ENCODE measurements at regions not wholly inside any gene's neighbourhood (a gene's known extent, or its start where the extent isn't known, plus 50 kb on each side); places are given as distances from the start of the nearest gene placed in this dataset.
A peak's percentile ranks its signal among the peaks of the same experiment; 100 is the strongest.

DNA sequence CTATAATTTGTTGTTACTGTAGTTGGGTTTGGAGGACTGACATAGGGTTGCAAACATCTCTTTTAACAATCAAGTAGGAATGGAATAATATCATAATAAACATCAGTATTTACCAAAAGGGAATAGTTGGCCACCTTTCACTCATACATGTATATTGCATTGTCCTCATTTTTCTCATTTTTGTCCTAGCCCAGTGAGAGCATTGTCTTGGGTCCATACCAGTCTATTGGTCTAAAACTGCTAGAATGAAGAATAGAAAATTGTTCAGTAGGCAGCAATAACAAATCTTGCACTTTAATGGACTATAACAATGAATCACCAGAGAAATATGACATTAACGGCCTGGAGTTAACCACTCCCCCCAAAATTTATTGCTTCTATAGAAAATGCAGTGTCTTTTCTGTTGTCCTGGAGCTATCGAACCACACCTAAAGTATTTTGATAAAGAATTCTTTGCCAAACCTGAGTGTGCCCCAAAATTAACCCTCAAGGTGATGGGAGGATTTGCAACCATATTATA is 80.9 kb upstream of the IL33 start:
- H3K4me1 ChIP-seq (ENCODE audit: control insufficient read depth in 1 of 2, insufficient read depth in 2 of 2, low read length in 2 of 2): no peaks in the 10 kb centered on the region
- no peak overlapping the region for H3K27ac ChIP-seq (ENCODE audit: low read depth, low read length)
- no peak overlapping the region for H3K4ac ChIP-seq (ENCODE audit: low read depth, low read length)
- H3K27me3 ChIP-seq (ENCODE audit: insufficient read depth, low read length): no peaks in the 10 kb centered on the region
- no peak overlapping the region for H3K4me2 ChIP-seq (ENCODE audit: low read length)
- no peak overlapping the region for H3K9ac ChIP-seq (ENCODE audit: low read length)
- no peak overlapping the region for H2BK12ac ChIP-seq (ENCODE audit: low read length)
- no peak overlapping the region for H2BK5ac ChIP-seq (ENCODE audit: low read depth, low read length, poor library complexity)
- H3K18ac ChIP-seq (ENCODE audit: low read length): no peak overlapping the region
- H4K12ac ChIP-seq (ENCODE audit: low read depth, low read length): no peak overlapping the region
- no peaks in the 10 kb centered on the region for H3K79me2 ChIP-seq (ENCODE audit: control insufficient read depth, insufficient read depth, low read length, poor library complexity)
- no peak for DNase-seq
- H3K9me3 ChIP-seq (ENCODE audit: insufficient read depth, low read depth, low read length): no peaks in the 10 kb centered on the region
- no peak overlapping the region for H3K4me3 ChIP-seq (ENCODE audit: low read depth, low read length)
- H3K79me1 ChIP-seq (ENCODE audit: low read length): no peaks in the 10 kb centered on the region
- H2AFZ ChIP-seq (ENCODE audit: insufficient read depth, low read length, poor library complexity): no peak overlapping the region
- no CpG with 5 or more reads among the region's 2 CpGs for WGBS (ENCODE audit: extremely low coverage, insufficient coverage, insufficient read length)
- no peak overlapping the region for H3K23ac ChIP-seq (ENCODE audit: low read length)
- no peak overlapping the region for H2AK5ac ChIP-seq (ENCODE audit: low read length)
- H2BK120ac ChIP-seq (ENCODE audit: insufficient read depth, low read length, poor library complexity): no peak overlapping the region
- no peak overlapping the region for H4K8ac ChIP-seq (ENCODE audit: low read depth, low read length)
- H3K36me3 ChIP-seq (ENCODE audit: control insufficient read depth in 1 of 2, insufficient read depth in 2 of 2, low read length in 2 of 2): no peaks in the 10 kb centered on the region
- no peak overlapping the region for H4K91ac ChIP-seq (ENCODE audit: low read depth, low read length)
- H3K14ac ChIP-seq (ENCODE audit: low read length): no peak overlapping the region

DNA sequence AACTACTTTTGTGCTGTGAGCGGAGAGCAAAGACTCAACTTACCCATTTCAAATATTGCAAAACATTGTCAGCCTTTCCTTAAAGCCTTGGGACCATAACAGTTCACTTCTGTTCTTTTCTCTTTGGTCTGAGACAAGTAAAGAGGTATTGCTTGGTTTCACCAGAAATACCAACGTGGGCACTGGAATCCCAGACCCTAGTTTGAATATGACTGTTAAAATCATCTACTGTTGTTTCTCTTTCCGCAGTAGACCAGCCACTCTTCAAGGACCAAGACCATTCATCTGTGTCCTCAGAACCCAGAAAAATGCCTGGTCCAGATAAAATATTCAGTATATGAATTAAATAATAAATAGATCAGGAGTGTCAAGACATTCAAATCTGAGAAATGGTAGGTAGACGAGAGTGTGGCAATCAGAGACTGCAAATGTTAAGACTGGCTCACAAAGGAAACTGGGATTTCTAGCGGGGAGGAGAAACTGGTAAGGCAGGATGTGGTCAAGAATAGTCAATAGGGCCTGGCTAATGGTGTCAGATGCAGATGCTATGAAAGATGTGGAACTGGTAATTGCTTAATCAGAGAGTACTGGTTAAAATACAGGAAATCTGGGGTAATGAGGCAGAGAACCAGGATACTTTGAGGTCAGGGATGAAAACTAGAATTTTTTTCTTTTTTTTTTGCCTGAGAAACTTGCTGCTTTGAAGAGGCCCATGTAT is 82.1 kb upstream of the IL33 start:
- Histone ChIP-seq H3K4me2 (ENCODE audit: low read length) (no peak overlapping the region), H3K4me1 (ENCODE audit: control insufficient read depth in 1 of 2, insufficient read depth in 2 of 2, low read length in 2 of 2) (no peaks in the 10 kb centered on the region), H2BK5ac (ENCODE audit: low read depth, low read length, poor library complexity) (no peak overlapping the region), H4K91ac (ENCODE audit: low read depth, low read length) (no peak overlapping the region), H3K9me3 (ENCODE audit: insufficient read depth, low read depth, low read length) (no peaks in the 10 kb centered on the region), H3K4ac (ENCODE audit: low read depth, low read length) (no peak overlapping the region), H4K12ac (ENCODE audit: low read depth, low read length) (no peak overlapping the region), H3K18ac (ENCODE audit: low read length) (no peak overlapping the region), H3K79me2 (ENCODE audit: control insufficient read depth, insufficient read depth, low read length, poor library complexity) (no peaks in the 10 kb centered on the region), H3K14ac (ENCODE audit: low read length) (no peak overlapping the region), H3K27ac (ENCODE audit: low read depth, low read length) (no peak overlapping the region), H3K36me3 (ENCODE audit: control insufficient read depth in 1 of 2, insufficient read depth in 2 of 2, low read length in 2 of 2) (no peaks in the 10 kb centered on the region), H2AK5ac (ENCODE audit: low read length) (no peak overlapping the region), H3K9ac (ENCODE audit: low read length) (no peak overlapping the region), H3K4me3 (ENCODE audit: low read depth, low read length) (no peak overlapping the region), H4K8ac (ENCODE audit: low read depth, low read length) (no peak overlapping the region), H3K27me3 (ENCODE audit: insufficient read depth, low read length) (no peaks in the 10 kb centered on the region), H3K23ac (ENCODE audit: low read length) (no peak overlapping the region), H3K79me1 (ENCODE audit: low read length) (no peaks in the 10 kb centered on the region), H2BK12ac (ENCODE audit: low read length) (no peak overlapping the region), H2BK120ac (ENCODE audit: insufficient read depth, low read length, poor library complexity) (no peak overlapping the region), H2AFZ (ENCODE audit: insufficient read depth, low read length, poor library complexity) (no peak overlapping the region)
- DNase-seq: no peak
- WGBS (ENCODE audit: extremely low coverage, insufficient coverage, insufficient read length): no CpG with 5 or more reads among the region's 5 CpGs

DNA sequence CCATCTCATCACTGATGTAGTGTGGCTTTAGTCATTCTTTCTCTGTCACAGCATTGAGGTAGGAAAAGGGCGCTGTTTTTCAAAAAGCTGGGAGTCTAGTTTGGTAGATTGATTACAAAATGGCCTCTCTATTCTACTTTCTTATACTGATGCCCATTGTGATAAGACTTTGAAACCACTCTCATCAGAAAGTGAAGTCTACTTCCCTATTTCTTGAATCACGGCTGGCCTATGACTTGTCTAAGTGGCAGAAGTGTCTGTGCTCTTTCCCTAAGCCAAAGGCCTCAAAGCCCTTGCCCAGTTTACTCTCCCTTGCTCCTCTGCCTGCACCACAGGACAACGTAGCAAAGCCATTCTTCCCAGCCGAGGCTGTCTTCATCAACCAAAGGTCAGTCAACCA is 83.0 kb upstream of the IL33 start:
- Histone ChIP-seq H3K4me1 (ENCODE audit: control insufficient read depth in 1 of 2, insufficient read depth in 2 of 2, low read length in 2 of 2) (no peaks in the 10 kb centered on the region), H2BK5ac (ENCODE audit: low read depth, low read length, poor library complexity) (no peak overlapping the region), H2BK12ac (ENCODE audit: low read length) (no peak overlapping the region), H3K4me2 (ENCODE audit: low read length) (no peak overlapping the region), H3K4me3 (ENCODE audit: low read depth, low read length) (no peak overlapping the region), H3K27ac (ENCODE audit: low read depth, low read length) (no peak overlapping the region), H4K91ac (ENCODE audit: low read depth, low read length) (no peak overlapping the region), H3K14ac (ENCODE audit: low read length) (no peak overlapping the region), H3K23ac (ENCODE audit: low read length) (peak overlapping the region; percentile 40), H4K12ac (ENCODE audit: low read depth, low read length) (no peak overlapping the region), H3K36me3 (ENCODE audit: control insufficient read depth in 1 of 2, insufficient read depth in 2 of 2, low read length in 2 of 2) (no peaks in the 10 kb centered on the region), H4K8ac (ENCODE audit: low read depth, low read length) (no peak overlapping the region), H3K79me2 (ENCODE audit: control insufficient read depth, insufficient read depth, low read length, poor library complexity) (no peaks in the 10 kb centered on the region), H3K9me3 (ENCODE audit: insufficient read depth, low read depth, low read length) (no peaks in the 10 kb centered on the region), H3K9ac (ENCODE audit: low read length) (no peak overlapping the region), H3K27me3 (ENCODE audit: insufficient read depth, low read length) (no peaks in the 10 kb centered on the region), H3K4ac (ENCODE audit: low read depth, low read length) (no peak overlapping the region), H2AFZ (ENCODE audit: insufficient read depth, low read length, poor library complexity) (no peak overlapping the region), H3K79me1 (ENCODE audit: low read length) (no peaks in the 10 kb centered on the region), H3K18ac (ENCODE audit: low read length) (no peak overlapping the region), H2AK5ac (ENCODE audit: low read length) (no peak overlapping the region), H2BK120ac (ENCODE audit: insufficient read depth, low read length, poor library complexity) (no peak overlapping the region)
- DNase-seq: no peak
- WGBS (ENCODE audit: extremely low coverage, insufficient coverage, insufficient read length): no CpG with 5 or more reads among the region's 4 CpGs

DNA sequence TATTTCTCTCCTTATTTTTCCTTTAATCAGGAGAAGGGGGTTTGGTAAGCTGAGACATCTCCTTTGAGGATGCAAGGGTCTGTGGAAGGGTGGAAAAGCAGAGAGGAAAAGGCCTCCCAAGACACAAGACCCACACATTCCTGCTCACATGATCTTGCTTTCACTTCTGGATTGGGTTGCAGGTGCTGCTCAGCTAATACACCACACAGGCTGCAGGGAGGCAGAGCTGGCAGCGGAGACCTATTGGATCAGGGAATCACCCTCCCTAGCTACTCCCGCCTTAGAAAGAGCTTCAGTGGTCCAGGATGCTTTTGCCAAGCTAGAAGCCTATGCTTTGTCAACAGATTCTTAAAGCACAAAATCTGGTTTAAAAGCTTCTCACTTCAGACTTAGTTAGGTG is 87.6 kb upstream of the IL33 start:
- no peak overlapping the region for H3K23ac ChIP-seq (ENCODE audit: low read length)
- no peaks in the 10 kb centered on the region for H3K4me1 ChIP-seq (ENCODE audit: control insufficient read depth in 1 of 2, insufficient read depth in 2 of 2, low read length in 2 of 2)
- H3K36me3 ChIP-seq (ENCODE audit: control insufficient read depth in 1 of 2, insufficient read depth in 2 of 2, low read length in 2 of 2): no peaks in the 10 kb centered on the region
- no peak overlapping the region for H3K27ac ChIP-seq (ENCODE audit: low read depth, low read length)
- H2BK5ac ChIP-seq (ENCODE audit: low read depth, low read length, poor library complexity): no peak overlapping the region
- H3K9ac ChIP-seq (ENCODE audit: low read length): no peak overlapping the region
- H3K18ac ChIP-seq (ENCODE audit: low read length): no peak overlapping the region
- no peak overlapping the region for H2BK120ac ChIP-seq (ENCODE audit: insufficient read depth, low read length, poor library complexity)
- no peaks in the 10 kb centered on the region for H3K9me3 ChIP-seq (ENCODE audit: insufficient read depth, low read depth, low read length)
- no peak overlapping the region for H2AK5ac ChIP-seq (ENCODE audit: low read length)
- no peak overlapping the region for H3K4me2 ChIP-seq (ENCODE audit: low read length)
- no peak overlapping the region for H4K91ac ChIP-seq (ENCODE audit: low read depth, low read length)
- no peak overlapping the region for H3K4ac ChIP-seq (ENCODE audit: low read depth, low read length)
- no peak overlapping the region for H3K4me3 ChIP-seq (ENCODE audit: low read depth, low read length)
- H3K27me3 ChIP-seq (ENCODE audit: insufficient read depth, low read length): no peaks in the 10 kb centered on the region
- no CpG with 5 or more reads among the region's 2 CpGs for WGBS (ENCODE audit: extremely low coverage, insufficient coverage, insufficient read length)
- H2BK12ac ChIP-seq (ENCODE audit: low read length): no peak overlapping the region
- H3K79me2 ChIP-seq (ENCODE audit: control insufficient read depth, insufficient read depth, low read length, poor library complexity): no peaks in the 10 kb centered on the region
- no peak overlapping the region for H3K14ac ChIP-seq (ENCODE audit: low read length)
- no peak overlapping the region for H4K8ac ChIP-seq (ENCODE audit: low read depth, low read length)
- H3K79me1 ChIP-seq (ENCODE audit: low read length): no peaks in the 10 kb centered on the region
- no peak for DNase-seq
- H2AFZ ChIP-seq (ENCODE audit: insufficient read depth, low read length, poor library complexity): no peak overlapping the region
- no peak overlapping the region for H4K12ac ChIP-seq (ENCODE audit: low read depth, low read length)

Data from trophoblast cell (in vitro differentiated cells and primary cell).